Chondrocyte (in vitro differentiated cells): ENCODE measurements at regions not wholly inside any gene's neighbourhood (a gene's known extent, or its start where the extent isn't known, plus 50 kb on each side); places are given as distances from the start of the nearest gene placed in this dataset.

Experiments
- DNase-seq: peaks from one replicate; pipeline ENCODE4 v3.0.0; 2021; ENCODE audit warnings: mixed read lengths, low spot score
- H3K27ac Mint-ChIP-seq: one replicate; pipeline ENCODE4 v1.8.0; 2021; ENCODE audit warnings: mild to moderate bottlenecking, moderate library complexity, mixed read lengths; ENCODE audit not compliant: unreplicated experiment
- H3K27me3 Mint-ChIP-seq: 2 replicates; pipeline ENCODE4 v1.8.0; 2021; ENCODE audit warnings: low read depth, mixed read lengths
- H3K36me3 Mint-ChIP-seq: 2 replicates; pipeline ENCODE4 v1.8.0; 2021; ENCODE audit warnings: low read depth, mixed read lengths
- H3K4me1 Mint-ChIP-seq: 2 replicates; pipeline ENCODE4 v1.8.0; 2021; ENCODE audit warnings: low read depth, mild to moderate bottlenecking, mixed read lengths
- H3K4me3 Mint-ChIP-seq: one replicate; pipeline ENCODE4 v1.8.0; 2021; ENCODE audit warnings: mild to moderate bottlenecking, moderate library complexity, mixed read lengths; ENCODE audit not compliant: unreplicated experiment
- H3K9me3 Mint-ChIP-seq: 2 replicates; pipeline ENCODE4 v1.8.0; 2021; ENCODE audit warnings: low read depth, mixed read lengths
- TF ChIP-seq, protein P1 (sequence below): fragments of 200-600 bp; sonication (generic); IDR thresholded peaks from 2 replicates; pipeline ENCODE4 v1.5.0; 2021; ENCODE audit warnings: antibody characterized with exemption, mild to moderate bottlenecking, moderate library complexity

DNA sequence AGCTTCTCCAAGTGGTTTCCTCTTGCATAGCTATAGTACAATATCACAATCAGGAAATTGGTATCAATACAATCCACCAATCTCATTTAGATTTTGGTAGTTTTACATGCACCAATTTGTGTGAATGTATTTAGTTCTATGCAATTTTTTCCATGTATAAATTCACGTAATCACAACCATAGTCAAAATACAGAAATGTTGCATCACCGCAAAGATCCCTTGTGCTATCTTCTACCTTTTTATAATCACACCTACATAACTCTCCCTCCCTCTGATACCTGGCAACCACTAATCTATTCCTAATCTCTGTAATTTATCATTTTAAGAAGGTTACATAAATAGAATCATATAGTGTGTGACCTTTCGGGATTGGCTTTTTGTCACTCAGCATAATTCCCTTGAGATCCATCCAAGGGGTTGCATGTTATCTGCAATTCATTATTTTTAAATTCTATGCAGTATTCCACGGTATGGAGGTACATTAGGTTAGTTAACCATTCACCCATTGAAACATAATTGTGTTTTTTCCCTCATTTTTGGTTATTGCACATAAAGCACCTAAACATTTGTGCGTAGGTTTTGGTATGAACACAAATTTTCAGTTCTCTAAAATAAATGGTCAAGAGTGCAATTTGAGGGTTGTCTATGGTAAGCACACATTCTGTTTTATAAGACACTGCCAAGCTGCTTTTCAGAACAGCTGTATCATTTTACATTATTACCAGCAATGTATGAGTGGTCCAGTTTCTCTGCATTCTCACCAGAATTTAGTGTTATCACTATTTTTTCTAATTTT lies 95.1 kb upstream of the SLC22A23 start:
- TF ChIP-seq, protein P1, sequence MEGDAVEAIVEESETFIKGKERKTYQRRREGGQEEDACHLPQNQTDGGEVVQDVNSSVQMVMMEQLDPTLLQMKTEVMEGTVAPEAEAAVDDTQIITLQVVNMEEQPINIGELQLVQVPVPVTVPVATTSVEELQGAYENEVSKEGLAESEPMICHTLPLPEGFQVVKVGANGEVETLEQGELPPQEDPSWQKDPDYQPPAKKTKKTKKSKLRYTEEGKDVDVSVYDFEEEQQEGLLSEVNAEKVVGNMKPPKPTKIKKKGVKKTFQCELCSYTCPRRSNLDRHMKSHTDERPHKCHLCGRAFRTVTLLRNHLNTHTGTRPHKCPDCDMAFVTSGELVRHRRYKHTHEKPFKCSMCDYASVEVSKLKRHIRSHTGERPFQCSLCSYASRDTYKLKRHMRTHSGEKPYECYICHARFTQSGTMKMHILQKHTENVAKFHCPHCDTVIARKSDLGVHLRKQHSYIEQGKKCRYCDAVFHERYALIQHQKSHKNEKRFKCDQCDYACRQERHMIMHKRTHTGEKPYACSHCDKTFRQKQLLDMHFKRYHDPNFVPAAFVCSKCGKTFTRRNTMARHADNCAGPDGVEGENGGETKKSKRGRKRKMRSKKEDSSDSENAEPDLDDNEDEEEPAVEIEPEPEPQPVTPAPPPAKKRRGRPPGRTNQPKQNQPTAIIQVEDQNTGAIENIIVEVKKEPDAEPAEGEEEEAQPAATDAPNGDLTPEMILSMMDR, result no peak
- no peak overlapping the region for H3K4me3 Mint-ChIP-seq
- H3K4me1 Mint-ChIP-seq, result no peaks in the 10 kb centered on the region
- H3K9me3 Mint-ChIP-seq, result peaks cover 35% of the 10 kb centered on the region
- no peaks in the 10 kb centered on the region for H3K27me3 Mint-ChIP-seq
- no peak for DNase-seq
- peaks cover 14% of the 10 kb centered on the region for H3K36me3 Mint-ChIP-seq
- H3K27ac Mint-ChIP-seq, result no peak overlapping the region

DNA sequence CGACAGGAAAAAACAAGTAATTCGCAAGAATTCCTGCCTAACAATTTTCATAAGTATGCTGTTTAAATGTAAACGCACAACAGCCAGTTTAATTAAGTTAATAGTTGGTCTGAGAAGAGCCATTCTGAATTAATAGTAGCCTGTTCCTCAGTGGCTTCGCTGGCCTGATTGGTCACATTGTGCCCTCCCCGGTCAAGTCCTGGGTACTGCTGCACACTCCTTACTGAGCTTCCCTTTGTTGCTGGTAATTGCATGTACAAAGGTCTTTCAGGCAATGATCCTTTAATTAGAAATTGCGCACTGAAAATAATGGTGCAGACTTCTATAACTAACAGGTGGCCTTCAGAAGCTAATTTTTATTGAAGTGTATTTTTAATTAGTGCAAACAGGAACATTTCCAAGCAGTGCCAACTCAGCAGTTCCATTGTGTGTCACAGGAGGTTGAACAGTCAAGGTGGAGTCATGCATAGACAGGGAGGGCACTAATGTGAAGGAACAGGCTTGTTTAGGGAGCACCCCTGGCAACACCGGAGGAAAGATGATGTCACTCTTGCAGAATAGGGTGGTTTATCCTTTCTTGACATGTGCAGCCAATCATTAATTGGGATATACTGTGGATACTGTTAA lies 92.6 kb upstream of the SLC22A23 start:
- no peak for DNase-seq
- Mint-ChIP-seq H3K36me3 (peaks cover 14% of the 10 kb centered on the region), H3K9me3 (peaks cover 35% of the 10 kb centered on the region), H3K4me1 (no peaks in the 10 kb centered on the region), H3K27ac (no peak overlapping the region), H3K27me3 (no peaks in the 10 kb centered on the region), H3K4me3 (no peak overlapping the region)
- TF ChIP-seq, protein P1, result no peak

DNA sequence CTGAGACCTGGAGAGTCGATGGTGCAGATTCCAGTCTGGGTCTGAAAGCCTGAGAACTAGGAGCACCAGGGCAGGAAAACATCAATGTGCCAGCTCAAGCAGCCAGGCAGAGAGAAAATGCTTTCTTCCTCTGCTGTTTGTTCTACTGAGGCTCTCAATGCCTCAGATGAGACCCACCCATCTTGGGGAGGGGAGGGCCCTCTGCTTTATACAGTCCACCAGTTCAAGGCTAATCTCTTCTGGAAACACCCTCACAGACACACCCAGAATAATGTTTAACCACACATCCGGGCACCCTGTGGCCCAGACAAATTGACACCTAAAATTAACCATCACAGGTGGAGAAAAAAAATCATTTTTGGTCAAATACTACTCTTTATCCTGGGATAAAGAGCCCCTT lies 89.3 kb upstream of the SLC22A23 start:
- Mint-ChIP-seq H3K27me3 (no peaks in the 10 kb centered on the region), H3K4me3 (no peak overlapping the region), H3K27ac (no peak overlapping the region), H3K36me3 (peaks cover 12% of the 10 kb centered on the region), H3K9me3 (peaks cover 13% of the 10 kb centered on the region), H3K4me1 (no peaks in the 10 kb centered on the region)
- TF ChIP-seq, protein P1, result no peak
- no peak for DNase-seq

DNA sequence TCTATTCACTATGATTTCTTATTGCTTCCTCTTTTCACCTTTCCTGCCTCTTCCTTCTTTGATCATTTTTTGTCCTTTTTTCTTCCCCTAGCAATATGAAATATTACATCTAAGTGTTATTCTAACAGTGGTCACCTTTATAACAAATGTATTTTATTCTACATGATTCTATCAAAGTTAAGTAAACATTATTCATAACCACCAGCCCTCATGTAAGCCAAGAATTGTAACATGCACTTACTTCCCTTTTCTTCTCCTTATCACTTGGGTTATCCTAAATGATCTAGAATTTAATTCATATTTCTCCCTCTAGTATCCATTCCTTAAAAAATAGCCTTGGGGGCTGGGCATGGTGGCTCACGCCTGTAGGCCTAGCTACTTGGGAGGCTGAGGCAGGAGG lies 88.3 kb upstream of the SLC22A23 start:
- TF ChIP-seq, protein P1, result no peak
- Mint-ChIP-seq H3K36me3 (peaks cover 7% of the 10 kb centered on the region), H3K4me3 (no peak overlapping the region), H3K4me1 (no peaks in the 10 kb centered on the region), H3K27ac (no peak overlapping the region), H3K27me3 (no peaks in the 10 kb centered on the region), H3K9me3 (peaks cover 3% of the 10 kb centered on the region)
- no peak for DNase-seq

DNA sequence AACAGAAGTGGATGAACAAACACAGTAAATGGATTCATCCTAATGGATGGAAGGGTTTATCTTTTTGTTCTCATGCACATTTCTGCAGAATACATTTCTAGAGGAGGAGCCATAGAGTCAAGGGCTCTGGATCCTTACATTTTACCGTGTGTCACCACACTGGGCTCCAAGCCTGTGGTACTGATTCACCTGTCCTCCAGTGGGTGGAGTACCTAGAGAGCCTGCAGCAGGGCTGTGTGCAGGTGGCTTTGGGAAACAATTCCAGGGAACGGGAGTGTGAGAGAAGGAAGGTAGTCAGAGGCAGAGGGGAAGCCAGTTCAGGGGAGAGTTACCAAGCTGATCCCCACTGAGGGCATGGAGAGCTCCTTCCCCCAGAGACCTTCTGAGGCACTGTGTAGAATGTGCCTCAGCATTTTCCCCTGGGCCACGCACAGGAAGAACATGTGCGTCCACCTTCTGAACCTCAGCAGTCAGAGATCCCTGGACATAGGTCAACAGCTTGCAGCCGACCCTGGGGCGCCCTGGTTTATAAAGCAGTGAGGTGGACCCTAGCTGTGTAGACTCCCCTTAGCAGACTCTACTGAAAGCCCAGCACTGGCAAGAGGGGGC lies 85.3 kb upstream of the SLC22A23 start:
- Mint-ChIP-seq H3K4me1 (no peaks in the 10 kb centered on the region), H3K4me3 (no peak overlapping the region), H3K9me3 (no peaks in the 10 kb centered on the region), H3K36me3 (peaks cover 2% of the 10 kb centered on the region), H3K27me3 (no peaks in the 10 kb centered on the region), H3K27ac (no peak overlapping the region)
- TF ChIP-seq, protein P1, result no peak
- no peak for DNase-seq
